ENCODE measurements at regions not wholly inside any gene's neighbourhood (a gene's known extent, or its start where the extent isn't known, plus 50 kb on each side); places are given as distances from the start of the nearest gene placed in this dataset.
A peak's percentile ranks its signal among the peaks of the same experiment; 100 is the strongest.
"Not testable (repeated sequence)": the region's sequence is repeated elsewhere in the genome, so short reads cannot be mapped to it uniquely, and the experiment has no call there.

GRCh38 chr9:18319918-18320445 lies 154.0 kb upstream of the ADAMTSL1 start:
- Mint-ChIP-seq H3K27ac (no peak overlapping the region), H3K4me1 (no peaks in the 10 kb centered on the region), H3K36me3 (no peaks in the 10 kb centered on the region), H3K27me3 (peaks cover 0 to 4% (median 0%) of the 10 kb centered on the region in 3 donors), H3K4me3 (no peak overlapping the region), H3K9me3 (peaks cover 0 to 10% (median 7%) of the 10 kb centered on the region in 7 donors)
- ATAC-seq (ENCODE audit: low read depth in 2 of 2) (no peak), DNase-seq (no peak)

GRCh38 chr9:18324928-18325745 lies 148.8 kb upstream of the ADAMTSL1 start:
- no peak overlapping the region for H3K4me3 Mint-ChIP-seq
- no peak overlapping the region for H3K27ac Mint-ChIP-seq
- no peaks in the 10 kb centered on the region for H3K36me3 Mint-ChIP-seq
- DNase-seq = no peak
- H3K4me1 Mint-ChIP-seq = no peaks in the 10 kb centered on the region
- no peak for ATAC-seq (ENCODE audit: low read depth in 2 of 2)
- peaks cover 0 to 13% (median 0%) of the 10 kb centered on the region in 7 donors for H3K9me3 Mint-ChIP-seq
- no peaks in the 10 kb centered on the region for H3K27me3 Mint-ChIP-seq

- not testable (repeated sequence) for H3K4me3 Mint-ChIP-seq; DNase-seq; H3K4me1 Mint-ChIP-seq; H3K27ac Mint-ChIP-seq; H3K36me3 Mint-ChIP-seq; H3K27me3 Mint-ChIP-seq; ATAC-seq (ENCODE audit: low read depth in 2 of 2)
- peaks cover 0 to 13% (median 0%) of the 10 kb centered on the region in 7 donors for H3K9me3 Mint-ChIP-seq
Observed at GRCh38 chr9:18325746-18326011, 148.3 kb upstream of the ADAMTSL1 start.

DNA sequence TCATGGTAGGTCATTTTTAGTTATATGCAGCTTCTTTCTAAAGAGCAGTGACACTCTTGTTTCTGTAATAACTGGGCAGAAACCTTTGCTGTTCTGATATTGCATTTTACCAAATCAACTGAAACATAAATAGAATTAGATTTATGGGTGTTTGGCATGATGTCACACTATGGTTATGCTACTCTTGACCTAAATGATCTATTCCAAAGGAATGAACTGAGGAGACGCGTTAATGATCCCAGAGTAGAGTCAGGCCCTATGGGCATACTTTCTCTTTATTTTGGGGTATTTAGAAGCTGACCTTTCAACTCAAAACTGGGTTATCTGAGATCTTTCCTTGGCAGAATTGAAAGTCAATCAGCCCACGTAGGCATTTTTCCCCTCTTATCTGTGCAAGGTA lies 146.8 kb upstream of the ADAMTSL1 start:
- H3K4me1 Mint-ChIP-seq = no peaks in the 10 kb centered on the region
- H3K9me3 Mint-ChIP-seq = peaks cover 0 to 13% (median 0%) of the 10 kb centered on the region in 7 donors
- H3K4me3 Mint-ChIP-seq = no peak overlapping the region
- H3K27me3 Mint-ChIP-seq = no peaks in the 10 kb centered on the region
- ATAC-seq (ENCODE audit: low read depth in 2 of 2) (no peak), DNase-seq (no peak)
- H3K27ac Mint-ChIP-seq = no peak overlapping the region
- H3K36me3 Mint-ChIP-seq = no peaks in the 10 kb centered on the region

GRCh38 chr9:18330401-18331309 lies 143.3 kb upstream of the ADAMTSL1 start:
- Mint-ChIP-seq H3K27me3 (no peaks in the 10 kb centered on the region), H3K9me3 (peaks cover 0 to 6% (median 0%) of the 10 kb centered on the region in 7 donors)
- ATAC-seq (ENCODE audit: low read depth in 2 of 2) = no peak

GRCh38 chr9:18331310-18331684 lies 142.7 kb upstream of the ADAMTSL1 start:
- H3K9me3 Mint-ChIP-seq = peaks cover 0 to 4% (median 0%) of the 10 kb centered on the region in 7 donors

More at GRCh38 chr9:18330401-18331309, 143.3 kb upstream of the ADAMTSL1 start:
- Mint-ChIP-seq H3K36me3 (no peaks in the 10 kb centered on the region), H3K4me3 (no peak overlapping the region), H3K4me1 (no peaks in the 10 kb centered on the region), H3K27ac (no peak overlapping the region)
- DNase-seq = no peak

GRCh38 chr9:18331808-18332209 lies 142.1 kb upstream of the ADAMTSL1 start:
- H3K27ac Mint-ChIP-seq = no peak overlapping the region

More at GRCh38 chr9:18331310-18331684, 142.7 kb upstream of the ADAMTSL1 start:
- ATAC-seq (ENCODE audit: low read depth in 2 of 2) (no peak), DNase-seq (no peak)
- Mint-ChIP-seq H3K27me3 (no peaks in the 10 kb centered on the region), H3K27ac (no peak overlapping the region), H3K4me3 (no peak overlapping the region), H3K36me3 (no peaks in the 10 kb centered on the region), H3K4me1 (no peaks in the 10 kb centered on the region)

DNA sequence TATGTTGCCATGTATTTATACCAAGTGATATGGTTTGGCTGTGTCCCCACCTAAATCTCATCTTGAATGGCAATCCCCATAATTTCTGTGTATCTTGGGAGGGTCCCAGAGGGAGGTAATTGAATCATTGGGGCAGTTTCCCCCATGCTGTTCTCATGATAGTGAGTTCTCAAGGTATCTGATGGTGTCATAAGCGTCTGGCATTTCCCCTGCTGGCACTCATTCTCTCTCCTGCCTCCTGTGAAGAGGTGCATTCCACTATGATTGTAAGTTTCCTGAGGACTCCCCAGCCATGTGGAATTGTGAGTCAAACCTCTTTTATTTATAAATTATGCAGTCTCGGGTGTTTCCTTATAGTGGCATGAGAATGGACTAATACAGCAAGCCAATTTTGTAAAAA lies 140.8 kb upstream of the ADAMTSL1 start:
- Mint-ChIP-seq H3K9me3 (peaks cover 0 to 4% (median 0%) of the 10 kb centered on the region in 7 donors), H3K27ac (no peak overlapping the region)

More at GRCh38 chr9:18331808-18332209, 142.1 kb upstream of the ADAMTSL1 start:
- Mint-ChIP-seq H3K27me3 (no peaks in the 10 kb centered on the region), H3K9me3 (peaks cover 0 to 4% (median 0%) of the 10 kb centered on the region in 7 donors), H3K4me3 (no peak overlapping the region), H3K36me3 (no peaks in the 10 kb centered on the region), H3K4me1 (no peaks in the 10 kb centered on the region)
- DNase-seq (no peak), ATAC-seq (ENCODE audit: low read depth in 2 of 2) (no peak)

DNA sequence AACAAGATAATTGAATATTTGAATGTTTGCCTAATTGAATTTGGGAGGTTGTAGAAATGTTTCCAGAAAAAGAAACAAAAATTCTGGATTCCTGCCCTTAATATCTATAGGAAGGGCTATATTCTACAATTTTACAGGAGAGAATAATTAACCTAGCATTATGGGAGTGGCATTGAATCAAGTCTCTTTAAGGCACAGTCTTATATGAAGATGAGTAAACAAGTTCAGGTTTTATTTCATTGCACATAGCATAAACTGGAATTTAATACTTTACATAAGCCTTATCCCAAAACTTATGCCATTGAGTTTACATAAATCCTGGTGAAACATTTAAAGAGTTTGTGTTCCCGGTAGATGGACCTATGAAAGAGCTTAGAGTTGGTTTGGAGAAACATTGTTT lies 138.1 kb upstream of the ADAMTSL1 start:
- no peaks in the 10 kb centered on the region for H3K4me1 Mint-ChIP-seq
- H3K27ac Mint-ChIP-seq = no peak overlapping the region
- H3K36me3 Mint-ChIP-seq = no peaks in the 10 kb centered on the region
- H3K9me3 Mint-ChIP-seq = peaks cover 0 to 15% (median 5%) of the 10 kb centered on the region in 7 donors
- H3K4me3 Mint-ChIP-seq = no peak overlapping the region
- no peak for DNase-seq
- ATAC-seq (ENCODE audit: low read depth in 2 of 2) = no peak
- H3K27me3 Mint-ChIP-seq = no peaks in the 10 kb centered on the region

More for the DNA sequence above, 140.8 kb upstream of the ADAMTSL1 start:
- DNase-seq (no peak), ATAC-seq (ENCODE audit: low read depth in 2 of 2) (no peak)
- Mint-ChIP-seq H3K4me1 (no peaks in the 10 kb centered on the region), H3K4me3 (no peak overlapping the region), H3K27me3 (no peaks in the 10 kb centered on the region), H3K36me3 (no peaks in the 10 kb centered on the region)

- DNase-seq = no peak
- Mint-ChIP-seq H3K27me3 (peaks cover 0 to 5% (median 0%) of the 10 kb centered on the region in 3 donors), H3K4me3 (no peak overlapping the region), H3K36me3 (no peaks in the 10 kb centered on the region), H3K27ac (peak overlapping the region in 1 of 6 donors; percentile 1), H3K9me3 (peaks cover 0 to 19% (median 10%) of the 10 kb centered on the region in 7 donors), H3K4me1 (no peaks in the 10 kb centered on the region)
- no peak for ATAC-seq (ENCODE audit: low read depth in 2 of 2)
Observed at GRCh38 chr9:18338042-18338441, 135.9 kb upstream of the ADAMTSL1 start.

DNA sequence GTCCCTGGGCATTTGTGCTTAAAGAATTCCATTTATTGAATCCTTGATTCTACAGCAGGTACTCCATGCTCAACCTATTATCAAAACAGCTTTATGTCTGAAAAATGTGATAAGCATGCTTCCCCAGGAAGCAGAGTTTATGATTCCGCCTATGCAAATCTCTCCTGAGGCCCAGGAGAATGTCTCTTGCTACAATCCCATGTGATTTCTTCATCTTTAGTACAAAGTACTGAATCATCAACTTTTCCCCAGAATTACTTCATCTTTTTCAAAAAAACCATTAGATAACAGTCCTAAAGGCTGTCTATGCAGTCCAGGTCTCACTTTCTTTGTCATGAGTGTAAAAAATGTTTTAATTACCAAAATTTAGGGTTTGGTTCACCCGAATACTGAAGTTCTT lies 130.2 kb upstream of the ADAMTSL1 start:
- H3K27ac Mint-ChIP-seq = no peak overlapping the region
- no peaks in the 10 kb centered on the region for H3K36me3 Mint-ChIP-seq
- ATAC-seq (ENCODE audit: low read depth in 2 of 2) = no peak
- H3K4me3 Mint-ChIP-seq = no peak overlapping the region
- H3K9me3 Mint-ChIP-seq = peaks cover 1 to 22% (median 10%) of the 10 kb centered on the region in 7 donors
- H3K27me3 Mint-ChIP-seq = peaks cover 0 to 5% (median 0%) of the 10 kb centered on the region in 3 donors
- DNase-seq = no peak
- H3K4me1 Mint-ChIP-seq = no peaks in the 10 kb centered on the region

DNA sequence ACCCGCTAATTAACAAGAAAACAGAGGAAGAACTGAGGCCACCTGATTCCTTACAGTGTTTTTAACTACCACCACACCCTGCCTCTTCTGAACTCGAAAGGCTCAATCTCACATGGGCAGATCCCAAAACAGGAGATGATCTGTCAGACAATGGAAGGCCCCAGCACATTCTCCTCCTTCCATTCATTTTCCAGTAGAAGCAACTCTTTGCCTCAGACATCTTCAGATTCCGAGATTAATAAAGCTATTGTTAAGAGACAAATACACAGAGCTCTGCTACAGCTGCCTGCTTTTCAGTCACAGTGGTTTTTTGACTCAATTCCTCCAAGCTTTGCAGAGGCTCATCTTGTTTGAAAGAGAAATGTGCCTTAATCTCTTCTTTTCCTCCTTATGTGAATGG lies 127.2 kb upstream of the ADAMTSL1 start:
- H3K4me3 Mint-ChIP-seq = no peak overlapping the region
- H3K27me3 Mint-ChIP-seq = no peaks in the 10 kb centered on the region
- no peaks in the 10 kb centered on the region for H3K4me1 Mint-ChIP-seq
- no peak overlapping the region for H3K27ac Mint-ChIP-seq
- H3K9me3 Mint-ChIP-seq = peaks cover 0 to 8% (median 0%) of the 10 kb centered on the region in 7 donors
- DNase-seq = no peak
- no peak for ATAC-seq (ENCODE audit: low read depth in 2 of 2)
- H3K36me3 Mint-ChIP-seq = no peaks in the 10 kb centered on the region

- H3K9me3 Mint-ChIP-seq = peaks cover 0 to 8% (median 0%) of the 10 kb centered on the region in 7 donors
- no peaks in the 10 kb centered on the region for H3K36me3 Mint-ChIP-seq
- DNase-seq (no peak), ATAC-seq (ENCODE audit: low read depth in 2 of 2) (no peak)
- H3K27ac Mint-ChIP-seq = no peak overlapping the region
- H3K4me3 Mint-ChIP-seq = no peak overlapping the region
- H3K27me3 Mint-ChIP-seq = no peaks in the 10 kb centered on the region
- H3K4me1 Mint-ChIP-seq = no peaks in the 10 kb centered on the region
Observed at GRCh38 chr9:18347386-18348082, 126.4 kb upstream of the ADAMTSL1 start.

Data from naive B cell (primary cell).